Peyer's patch (tissue), 4 donors: ENCODE measurements at regions not wholly inside any gene's neighbourhood (a gene's known extent, or its start where the extent isn't known, plus 50 kb on each side); places are given as distances from the start of the nearest gene placed in this dataset.

Experiments used
- CTCF ChIP-seq, 6 experiments: fragments of 450-650 bp in 4 of 6; fragments of 200-600 bp in 2 of 6; sonication (generic) in 1 of 6; IDR thresholded peaks; one replicate each; pipeline ENCODE4 v1.5.1; 2017 to 2019; ENCODE audit warnings: antibody characterized with exemption in 6 of 6, mild to moderate bottlenecking in 3 of 6, moderate library complexity in 1 of 6
- POLR2A ChIP-seq, 2 donors: fragments of 450-650 bp; IDR thresholded peaks; one replicate each; pipeline ENCODE4 v1.5.1; 2017; ENCODE audit warnings: antibody characterized with exemption in 2 of 2, mild to moderate bottlenecking in 2 of 2, moderate library complexity in 2 of 2

GRCh38 chr14:54202288-54202687 lies 194.5 kb upstream of the CDKN3 start:
- no peak for TF ChIP-seq CTCF (IDR thresholded peaks at IDR 0.05)
- no peak for TF ChIP-seq POLR2A (IDR thresholded peaks at IDR 0.05)
